SIG-M5 treated with dmso at 0.1 percent for 504 hours (cell line): ENCODE measurements at regions not wholly inside any gene's neighbourhood (a gene's known extent, or its start where the extent isn't known, plus 50 kb on each side); places are given as distances from the start of the nearest gene placed in this dataset.
"Not testable (repeated sequence)": the region's sequence is repeated elsewhere in the genome, so short reads cannot be mapped to it uniquely, and the experiment has no call there.

Experiments
- DNase-seq: peaks from one replicate; lab custom pipeline; 2025; ENCODE audit not compliant: unreplicated experiment; lab: John Stamatoyannopoulos, UW

DNA sequence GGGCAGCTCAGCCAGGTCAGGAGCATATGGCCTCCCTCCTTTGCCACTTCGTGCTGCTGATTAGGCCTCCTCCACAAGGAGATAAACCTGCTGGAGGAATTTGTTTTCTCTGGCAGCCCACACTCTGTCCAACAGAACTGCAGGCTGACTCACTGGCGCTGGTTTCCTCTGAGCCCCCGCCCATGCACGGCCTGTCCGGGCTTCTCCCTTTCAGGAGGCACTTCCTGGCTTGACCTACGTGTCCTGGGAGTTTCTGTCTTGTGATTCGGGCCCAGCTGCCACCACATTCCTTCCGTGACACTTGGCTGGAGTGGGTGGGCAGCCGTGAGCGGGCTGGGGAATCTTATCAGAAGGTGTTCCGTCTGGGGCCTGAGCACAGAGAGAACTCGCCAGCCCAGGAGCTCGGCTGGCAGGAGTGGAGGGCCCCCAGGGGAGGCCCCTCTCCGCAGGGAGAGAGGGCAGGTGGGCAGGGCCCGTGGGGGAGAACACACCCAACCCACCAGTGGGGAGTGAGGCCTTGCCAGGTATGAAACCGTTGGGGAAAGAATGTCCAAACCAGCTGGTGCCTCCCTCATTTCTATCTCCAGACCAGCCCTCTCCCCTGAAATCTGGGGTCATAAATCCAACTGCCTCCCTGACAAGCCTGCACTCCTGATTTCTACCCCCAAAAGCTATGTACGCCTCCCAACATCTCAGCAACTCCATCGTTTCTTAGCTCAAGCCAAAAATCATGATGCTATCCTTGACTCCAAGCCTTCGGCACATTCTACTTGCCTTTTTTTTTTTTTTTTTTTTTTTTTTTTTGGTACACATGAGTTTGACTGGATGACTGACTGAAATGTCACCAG is 110.6 kb upstream of the MEF2A start:
- DNase-seq: no peak

- no peak for DNase-seq
These were observed 110.0 kb upstream of the MEF2A start for GRCh38 chr15:99455789-99456160.

- DNase-seq: no peak
These were observed 101.6 kb upstream of the MEF2A start for GRCh38 chr15:99464137-99464536.

DNA sequence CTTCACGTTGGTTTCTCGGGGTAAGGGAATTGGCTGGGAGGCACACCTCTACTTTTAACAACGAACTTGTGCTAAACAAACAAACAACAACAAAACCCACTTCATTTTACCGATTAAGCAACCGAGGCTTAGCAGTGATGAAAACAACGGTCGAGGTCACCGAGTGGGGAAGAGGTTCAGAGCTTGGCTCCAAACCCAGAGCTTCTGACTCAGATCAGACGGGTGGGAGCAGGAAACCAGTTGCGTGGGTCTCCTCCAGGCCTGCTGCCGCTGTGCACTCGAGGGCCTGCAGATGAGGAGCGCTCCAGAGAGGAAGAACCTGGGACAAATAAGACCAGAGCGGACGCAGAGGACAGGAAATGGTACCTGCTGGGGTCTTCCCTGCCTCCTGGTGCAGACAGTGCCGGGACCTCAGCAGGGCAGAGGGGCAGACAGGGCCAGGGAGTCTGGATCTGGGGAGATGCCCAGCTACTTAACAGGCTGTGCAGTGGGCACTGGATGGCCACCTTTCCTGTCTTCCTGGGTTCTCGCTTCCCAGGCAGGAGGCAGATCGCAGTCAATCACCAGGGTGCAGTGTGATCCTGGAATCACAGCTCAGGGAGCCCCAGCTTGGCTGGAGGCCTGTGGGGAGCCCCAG is 99.0 kb upstream of the MEF2A start:
- DNase-seq: no peak

- DNase-seq: no peak
These were observed 98.5 kb upstream of the MEF2A start for GRCh38 chr15:99467338-99467720.

DNA sequence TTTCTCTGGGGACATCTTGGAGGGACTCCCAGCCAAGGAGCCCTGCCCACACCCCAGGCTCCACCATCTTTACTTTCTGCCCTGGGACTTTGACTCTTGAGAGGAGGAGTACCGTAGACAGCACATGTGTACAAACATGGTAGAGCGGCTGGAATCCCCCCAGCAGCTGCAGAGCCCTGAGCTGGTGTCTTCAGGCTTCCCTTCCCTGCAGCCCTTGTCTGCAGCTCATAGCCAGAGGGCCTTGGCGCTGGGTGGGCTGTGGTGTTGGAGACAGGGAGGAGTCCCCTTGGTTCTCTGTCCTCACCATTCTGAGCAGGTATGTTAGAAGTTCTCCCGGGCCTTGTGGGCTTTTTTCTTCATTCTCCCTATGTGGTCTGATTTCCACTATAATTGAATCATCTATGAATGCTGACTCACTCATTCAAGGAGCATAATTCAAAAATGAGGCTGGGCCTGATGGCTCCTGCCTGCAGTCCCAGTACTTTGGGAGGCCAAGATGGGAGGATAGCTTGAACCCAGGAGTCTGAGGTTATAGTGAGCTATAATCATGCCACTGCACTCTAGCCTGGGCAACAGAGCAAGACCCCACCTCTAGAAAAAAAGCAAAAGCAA is 97.8 kb upstream of the MEF2A start:
- no peak for DNase-seq

GRCh38 chr15:99470204-99470603 is 95.6 kb upstream of the MEF2A start:
- DNase-seq: not testable (repeated sequence)

- DNase-seq: no peak
These were observed 93.2 kb upstream of the MEF2A start for GRCh38 chr15:99472416-99473145.

GRCh38 chr15:99473981-99474906 is 91.5 kb upstream of the MEF2A start:
- DNase-seq: no peak

GRCh38 chr15:99474909-99475753 is 90.7 kb upstream of the MEF2A start:
- DNase-seq: no peak

GRCh38 chr15:99475754-99476412 is 89.9 kb upstream of the MEF2A start:
- DNase-seq: no peak

DNA sequence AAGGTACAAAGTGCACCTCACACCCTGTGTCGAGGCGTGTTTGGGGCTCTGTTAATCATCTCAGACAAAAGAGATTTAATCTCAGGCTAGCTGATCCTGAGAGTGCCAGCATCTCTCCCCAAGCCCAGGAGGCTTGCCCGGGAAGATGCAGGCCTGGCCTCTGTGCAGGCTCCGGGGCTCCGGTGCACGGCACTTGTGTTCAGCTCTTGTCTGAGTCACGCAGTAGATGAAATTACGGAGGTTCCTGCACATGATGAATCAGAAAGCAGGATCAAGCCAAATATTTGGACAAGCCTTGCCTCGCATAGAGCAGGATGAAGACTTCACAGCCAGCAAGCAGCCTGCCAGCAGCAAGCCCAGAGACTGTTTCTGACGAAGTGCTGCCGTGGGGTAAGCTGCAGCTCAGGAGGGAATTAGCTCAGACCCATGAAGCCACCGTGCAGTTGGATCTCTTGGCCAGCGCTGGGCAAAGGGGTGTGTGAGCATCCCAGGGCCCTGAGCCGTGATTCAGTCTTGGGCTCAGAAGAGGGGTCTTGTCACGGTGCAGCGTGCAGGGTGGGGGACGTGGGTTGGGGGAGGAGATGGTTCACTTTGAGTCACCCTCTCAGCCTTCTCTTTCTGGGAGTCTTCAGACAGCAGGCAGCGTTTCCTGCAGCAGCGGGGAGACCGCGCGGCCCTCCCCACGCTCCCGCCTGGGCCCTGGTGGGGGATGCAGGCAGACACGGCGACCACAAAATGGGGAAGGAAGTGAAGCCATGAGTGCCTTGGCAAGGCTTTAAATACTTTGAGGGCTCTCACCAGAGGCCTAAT is 89.2 kb upstream of the MEF2A start:
- peak; percentile 84 for DNase-seq

DNA sequence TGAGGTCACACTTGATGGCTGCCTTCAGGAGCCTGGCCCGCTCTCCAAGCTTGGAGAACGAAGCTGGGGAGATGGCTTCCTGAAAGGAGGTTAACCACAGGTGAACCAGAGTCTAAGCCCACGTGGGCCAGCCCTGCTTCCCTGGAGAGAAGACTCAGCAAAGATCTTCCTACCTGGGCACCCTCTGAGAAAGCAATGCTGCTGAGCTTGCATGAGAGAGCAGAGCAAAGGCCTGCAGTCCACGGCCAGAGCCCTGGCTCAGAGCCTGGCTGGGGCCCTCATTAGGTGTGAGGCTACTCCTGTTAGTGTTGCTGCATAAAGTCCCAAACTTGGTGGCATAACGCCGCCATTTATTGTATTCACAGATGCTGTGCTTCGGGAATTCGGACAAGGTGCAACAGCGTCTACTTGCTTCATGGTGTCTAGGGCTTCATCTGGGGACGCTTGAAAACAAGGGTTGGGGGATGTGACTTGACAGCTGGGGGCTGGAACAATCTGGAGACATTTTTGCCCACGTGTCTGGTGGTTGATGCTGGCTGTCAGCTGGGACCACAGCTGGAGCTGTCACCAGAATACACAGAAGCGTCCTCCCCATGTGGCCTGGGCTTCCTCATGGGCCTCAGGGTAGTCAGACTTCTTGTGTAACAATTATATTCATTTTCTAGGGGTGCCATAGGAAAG is 87.9 kb upstream of the MEF2A start:
- no peak for DNase-seq

DNA sequence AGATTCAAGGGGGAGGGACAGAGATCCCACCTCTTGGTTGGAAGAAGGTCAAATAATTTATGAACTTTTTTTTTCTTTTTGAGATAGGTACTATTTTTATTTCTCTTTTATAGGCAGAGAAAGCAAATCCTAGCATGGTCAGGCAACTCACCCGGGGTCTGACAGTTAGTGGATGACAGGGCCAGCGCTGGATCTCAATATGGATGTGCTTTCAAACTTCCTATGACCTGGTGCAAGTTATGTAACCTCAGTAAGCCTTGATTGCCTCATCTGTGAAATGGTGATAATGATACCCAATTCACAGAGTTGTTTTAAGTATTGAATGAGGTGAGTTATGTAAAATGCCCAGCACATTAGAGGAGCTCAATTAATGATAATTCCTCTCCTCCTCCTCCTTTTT is 86.8 kb upstream of the MEF2A start:
- no peak for DNase-seq

DNA sequence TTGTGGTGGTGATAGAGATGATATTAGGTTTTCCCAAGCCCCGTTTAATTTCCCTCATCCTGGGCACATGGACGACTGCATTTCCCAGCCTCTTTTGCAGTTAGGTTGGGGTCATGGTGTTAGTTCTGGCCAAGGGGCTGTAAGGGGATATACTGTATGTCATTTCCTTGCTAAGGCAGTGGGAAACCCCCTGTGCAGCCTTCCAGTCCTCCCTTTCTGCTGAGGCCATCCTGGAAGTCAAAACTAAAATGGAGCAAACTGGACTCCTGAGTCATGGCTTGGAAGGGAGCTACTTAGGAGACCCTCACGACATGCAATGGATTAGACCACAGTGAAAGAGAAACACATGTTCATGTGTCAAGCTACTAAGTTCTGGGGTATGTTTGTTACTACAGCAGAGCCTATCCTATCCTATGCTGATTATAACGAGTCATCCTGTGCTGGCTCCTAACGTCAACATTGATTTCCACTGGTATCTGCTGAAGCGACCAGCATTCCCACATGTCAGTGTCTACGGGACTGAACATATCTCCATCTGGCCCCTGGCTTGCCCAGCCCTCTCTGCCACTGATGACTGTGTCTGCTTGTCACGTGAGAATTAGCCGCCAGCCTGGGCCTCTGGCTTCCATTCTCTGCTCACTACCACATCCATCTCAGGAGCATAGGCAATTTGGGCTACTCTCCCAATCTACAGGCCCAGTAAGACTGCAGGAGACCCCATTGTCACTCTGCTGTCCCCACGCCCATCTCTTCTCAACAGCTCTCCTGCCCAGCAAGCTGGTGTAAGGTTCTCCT is 85.6 kb upstream of the MEF2A start:
- DNase-seq: no peak

DNA sequence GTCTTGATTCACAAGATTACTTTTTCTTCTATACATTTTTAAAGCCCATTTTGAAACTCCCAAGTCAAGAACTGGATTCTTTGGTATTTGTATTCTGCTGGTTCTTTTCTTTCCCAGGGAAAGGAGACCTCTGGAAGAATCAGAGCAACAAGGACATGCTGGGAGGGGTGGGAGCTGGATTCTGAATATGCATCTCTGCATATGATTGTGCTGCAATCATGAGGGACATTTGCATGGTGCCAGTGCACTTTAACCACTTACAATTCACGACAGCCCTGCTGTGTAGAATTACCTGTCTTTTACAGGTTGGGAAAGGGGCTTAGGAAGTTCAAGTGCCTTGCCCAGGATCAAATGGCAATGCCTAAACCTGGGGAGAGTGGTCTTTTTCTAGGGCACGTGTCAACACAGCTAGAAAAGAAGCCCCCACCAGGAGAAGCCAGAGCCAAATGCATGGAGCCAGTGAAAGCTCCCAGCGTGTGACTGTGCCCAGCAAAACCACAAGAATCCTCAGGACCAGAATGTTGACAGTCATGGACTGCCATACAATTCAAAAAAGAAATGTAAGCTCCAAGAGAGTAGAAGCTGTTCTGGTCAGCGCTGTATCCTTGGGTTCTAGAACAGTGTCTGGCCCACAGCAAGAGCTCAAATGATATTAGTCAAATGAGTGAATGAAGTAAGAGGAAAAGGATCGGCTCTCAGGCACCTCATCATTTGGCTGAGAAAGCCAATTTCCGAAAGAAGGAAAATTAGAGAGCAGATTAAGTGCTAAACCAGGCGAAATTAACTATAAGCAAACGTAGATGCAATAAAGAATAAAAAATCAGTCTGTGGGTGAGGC is 84.5 kb upstream of the MEF2A start:
- DNase-seq: no peak
